ENCODE measurements at regions not wholly inside any gene's neighbourhood (a gene's known extent, or its start where the extent isn't known, plus 50 kb on each side); places are given as distances from the start of the nearest gene placed in this dataset.

GRCh38 chr19:31570718-31571117 is 221.5 kb upstream of the TSHZ3 start:
- H4K20me1 ChIP-seq (ENCODE audit: insufficient read depth, low read length) = no peaks in the 10 kb centered on the region
- no peaks in the 10 kb centered on the region for H3K27me3 ChIP-seq (ENCODE audit: low read depth, low read length)
- H3K27ac ChIP-seq (ENCODE audit: low read length) = no peak overlapping the region
- H2AFZ ChIP-seq (ENCODE audit: low read depth, low read length) = no peak overlapping the region
- H3K4me1 ChIP-seq (ENCODE audit: low read length) = no peaks in the 10 kb centered on the region
- H3K4me2 ChIP-seq (ENCODE audit: low read length) = no peak overlapping the region
- H3K9ac ChIP-seq (ENCODE audit: low read length) = no peak overlapping the region
- no peaks in the 10 kb centered on the region for H3K36me3 ChIP-seq (replicated peaks; ENCODE audit: low read depth, low read length)
- no peaks in the 10 kb centered on the region for H3K79me2 ChIP-seq (ENCODE audit: low read length)
- H3K4me3 ChIP-seq (ENCODE audit: low read length) = no peak overlapping the region
- TF ChIP-seq EZH2phosphoT487 (IDR thresholded peaks at IDR 0.05; ENCODE audit: low read depth) (no peak), CTCF (IDR thresholded peaks at IDR 0.05; ENCODE audit: low read depth, low read length) (no peak)
- no peaks in the 10 kb centered on the region for H3K9me3 ChIP-seq (ENCODE audit: insufficient read depth, low read length)

DNA sequence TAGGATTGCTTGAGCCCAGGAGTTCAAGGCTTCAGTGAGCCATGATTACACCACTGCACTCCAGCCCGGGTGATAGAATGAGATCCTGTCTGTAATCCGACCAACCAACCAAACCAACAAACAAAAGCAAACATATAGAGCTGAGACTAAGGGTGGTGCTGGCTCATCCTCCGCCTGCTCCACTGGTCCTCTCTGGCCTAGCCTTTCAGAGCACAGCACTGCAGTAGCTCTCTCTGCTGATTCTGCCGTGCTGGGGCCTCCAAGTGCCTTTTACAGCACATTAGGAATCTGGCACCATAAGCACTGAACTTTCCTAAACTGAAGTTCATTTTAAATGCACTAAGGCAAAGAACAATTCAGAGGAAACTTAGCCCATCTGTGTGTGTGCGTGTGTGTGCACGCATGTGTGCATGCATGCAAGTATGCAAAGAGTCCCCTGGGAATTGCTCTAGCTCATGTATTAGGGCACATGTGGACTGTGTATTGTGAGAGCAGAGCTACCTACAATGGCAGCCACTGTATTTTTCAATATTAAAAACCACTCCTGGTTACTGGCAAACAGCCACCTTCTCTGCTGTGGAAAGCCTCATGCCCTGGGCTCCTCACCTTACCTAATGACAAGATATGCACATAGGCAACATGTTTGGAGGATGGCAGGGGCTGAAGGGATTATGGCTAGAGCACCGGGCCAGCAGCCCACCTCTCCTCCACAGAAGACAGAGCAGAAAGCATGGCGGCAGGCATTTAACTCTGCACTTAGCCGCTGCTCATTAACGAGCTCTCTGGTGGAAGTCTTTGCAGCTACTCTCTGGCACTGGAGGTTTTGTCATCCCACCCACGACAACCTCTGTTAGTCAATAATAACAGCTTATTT is 223.1 kb upstream of the TSHZ3 start:
- no peaks in the 10 kb centered on the region for H3K4me1 ChIP-seq (ENCODE audit: low read length)
- no peak overlapping the region for H3K4me2 ChIP-seq (ENCODE audit: low read length)
- TF ChIP-seq EZH2phosphoT487 (IDR thresholded peaks at IDR 0.05; ENCODE audit: low read depth) (no peak), CTCF (IDR thresholded peaks at IDR 0.05; ENCODE audit: low read depth, low read length) (no peak)
- no peaks in the 10 kb centered on the region for H3K79me2 ChIP-seq (ENCODE audit: low read length)
- no peaks in the 10 kb centered on the region for H4K20me1 ChIP-seq (ENCODE audit: insufficient read depth, low read length)
- no peaks in the 10 kb centered on the region for H3K36me3 ChIP-seq (replicated peaks; ENCODE audit: low read depth, low read length)
- H3K9ac ChIP-seq (ENCODE audit: low read length) = no peak overlapping the region
- H3K27ac ChIP-seq (ENCODE audit: low read length) = no peak overlapping the region
- no peak overlapping the region for H2AFZ ChIP-seq (ENCODE audit: low read depth, low read length)
- no peaks in the 10 kb centered on the region for H3K27me3 ChIP-seq (ENCODE audit: low read depth, low read length)
- H3K9me3 ChIP-seq (ENCODE audit: insufficient read depth, low read length) = 0 out of 2 replicates have a peak, but pooled peaks cover 3% of the 10 kb centered on the region
- no peak overlapping the region for H3K4me3 ChIP-seq (ENCODE audit: low read length)

GRCh38 chr19:31572976-31573298 is 223.7 kb upstream of the TSHZ3 start:
- H3K4me2 ChIP-seq (ENCODE audit: low read length) = no peak overlapping the region
- H3K4me3 ChIP-seq (ENCODE audit: low read length) = no peak overlapping the region
- no peaks in the 10 kb centered on the region for H3K27me3 ChIP-seq (ENCODE audit: low read depth, low read length)
- no peak overlapping the region for H3K9ac ChIP-seq (ENCODE audit: low read length)
- H2AFZ ChIP-seq (ENCODE audit: low read depth, low read length) = no peak overlapping the region
- no peaks in the 10 kb centered on the region for H3K36me3 ChIP-seq (replicated peaks; ENCODE audit: low read depth, low read length)
- no peaks in the 10 kb centered on the region for H3K4me1 ChIP-seq (ENCODE audit: low read length)
- TF ChIP-seq CTCF (IDR thresholded peaks at IDR 0.05; ENCODE audit: low read depth, low read length) (no peak), EZH2phosphoT487 (IDR thresholded peaks at IDR 0.05; ENCODE audit: low read depth) (no peak)
- H3K27ac ChIP-seq (ENCODE audit: low read length) = no peak overlapping the region
- H3K79me2 ChIP-seq (ENCODE audit: low read length) = no peaks in the 10 kb centered on the region
- no peaks in the 10 kb centered on the region for H4K20me1 ChIP-seq (ENCODE audit: insufficient read depth, low read length)
- 0 out of 2 replicates have a peak, but pooled peaks cover 3% of the 10 kb centered on the region for H3K9me3 ChIP-seq (ENCODE audit: insufficient read depth, low read length)

DNA sequence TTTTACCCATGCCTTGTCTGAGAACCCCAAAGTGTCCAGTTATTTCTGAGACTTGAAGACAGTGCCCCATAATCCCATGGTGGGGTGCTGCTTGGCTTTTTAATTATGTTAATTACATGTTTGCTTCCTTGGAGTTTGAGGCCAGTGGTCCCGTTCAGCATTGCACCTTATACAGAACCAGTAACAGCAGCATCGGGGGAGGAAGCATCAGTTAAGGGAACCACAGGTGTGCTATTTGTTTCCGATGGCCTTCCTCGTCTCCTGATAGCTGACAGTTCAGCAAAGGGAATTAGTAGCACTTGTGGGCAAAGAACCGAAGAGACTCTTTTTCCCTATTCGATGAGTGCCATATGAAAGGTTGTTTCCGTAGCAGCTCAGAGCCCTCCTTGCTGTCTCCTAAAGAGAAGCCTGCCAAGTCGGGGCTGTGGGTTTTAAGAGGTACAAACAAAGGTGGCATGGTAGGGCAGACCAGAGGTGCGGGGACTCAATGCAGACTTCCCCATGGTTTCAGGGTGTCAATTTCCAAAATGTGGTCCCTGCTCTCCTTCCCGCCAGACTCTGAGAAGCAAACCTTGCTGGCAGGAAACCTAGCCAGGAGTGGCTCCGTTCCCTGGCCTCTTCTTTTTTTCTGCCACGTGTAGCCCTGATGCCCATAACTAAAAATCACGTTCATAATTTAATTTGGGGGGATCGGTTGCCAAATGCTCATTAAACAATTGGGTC is 225.2 kb upstream of the TSHZ3 start:
- Histone ChIP-seq H3K4me3 (ENCODE audit: low read length) (no peak overlapping the region), H3K27me3 (ENCODE audit: low read depth, low read length) (no peaks in the 10 kb centered on the region), H3K36me3 (replicated peaks; ENCODE audit: low read depth, low read length) (no peaks in the 10 kb centered on the region), H2AFZ (ENCODE audit: low read depth, low read length) (no peak overlapping the region), H3K9ac (ENCODE audit: low read length) (no peak overlapping the region), H3K4me2 (ENCODE audit: low read length) (no peak overlapping the region), H3K79me2 (ENCODE audit: low read length) (no peaks in the 10 kb centered on the region), H3K9me3 (ENCODE audit: insufficient read depth, low read length) (0 out of 2 replicates have a peak, but pooled peaks cover 3% of the 10 kb centered on the region), H4K20me1 (ENCODE audit: insufficient read depth, low read length) (no peaks in the 10 kb centered on the region), H3K27ac (ENCODE audit: low read length) (no peak overlapping the region), H3K4me1 (ENCODE audit: low read length) (no peaks in the 10 kb centered on the region)
- no peak for TF ChIP-seq EZH2phosphoT487 (IDR thresholded peaks at IDR 0.05; ENCODE audit: low read depth)
- no peak for TF ChIP-seq CTCF (IDR thresholded peaks at IDR 0.05; ENCODE audit: low read depth, low read length)

Measured in OCI-LY3 (cell line).